Lower lobe of right lung (tissue), 2 donors: ENCODE measurements at regions not wholly inside any gene's neighbourhood (a gene's known extent, or its start where the extent isn't known, plus 50 kb on each side); places are given as distances from the start of the nearest gene placed in this dataset.

ENCODE experiments used
- ATAC-seq, 2 donors: fragments of 200-7000 bp; cut with Tn5 transposase; one replicate each; pipeline ENCODE4 v1.9.1; 2020 to 2022; ENCODE audit warnings: mild to moderate bottlenecking in 2 of 2, moderate library complexity in 2 of 2
- DNase-seq: peaks from one replicate; pipeline ENCODE4 v3.0.0-alpha.2; 2020
- H3K27ac ChIP-seq: fragments of 200-600 bp; one replicate; pipeline ENCODE4 v1.8.0; 2022
- H3K27me3 ChIP-seq: fragments of 200-600 bp; one replicate; pipeline ENCODE4 v1.8.0; 2022; ENCODE audit warnings: low read depth
- H3K36me3 ChIP-seq: fragments of 200-600 bp; one replicate; pipeline ENCODE4 v1.8.0; 2022; ENCODE audit warnings: mild to moderate bottlenecking
- H3K4me1 ChIP-seq: fragments of 200-600 bp; one replicate; pipeline ENCODE4 v1.8.0; 2022
- H3K4me3 ChIP-seq: fragments of 200-600 bp; one replicate; pipeline ENCODE4 v1.8.0; 2022; ENCODE audit warnings: mild to moderate bottlenecking
- H3K9me3 ChIP-seq: fragments of 200-600 bp; one replicate; pipeline ENCODE4 v1.8.0; 2022
- intact Hi-C: fragments of 100-400 bp; cut with DNase I; formaldehyde crosslinking; loops from one replicate; pipeline ENCODE4 v1.11.0; 2022
- TF ChIP-seq, protein P1 (sequence below): fragments of 200-600 bp; IDR thresholded peaks from one replicate; pipeline ENCODE4 v1.8.0; 2022; ENCODE audit warnings: antibody characterized with exemption, mild to moderate bottlenecking
- donor health status: DM: no; HTN: yes; CAD: no; lungs with severe emphysema.

GRCh38 chr6:1076531-1077459, 235.1 kb upstream of the FOXQ1 start:
- TF ChIP-seq, protein P1, sequence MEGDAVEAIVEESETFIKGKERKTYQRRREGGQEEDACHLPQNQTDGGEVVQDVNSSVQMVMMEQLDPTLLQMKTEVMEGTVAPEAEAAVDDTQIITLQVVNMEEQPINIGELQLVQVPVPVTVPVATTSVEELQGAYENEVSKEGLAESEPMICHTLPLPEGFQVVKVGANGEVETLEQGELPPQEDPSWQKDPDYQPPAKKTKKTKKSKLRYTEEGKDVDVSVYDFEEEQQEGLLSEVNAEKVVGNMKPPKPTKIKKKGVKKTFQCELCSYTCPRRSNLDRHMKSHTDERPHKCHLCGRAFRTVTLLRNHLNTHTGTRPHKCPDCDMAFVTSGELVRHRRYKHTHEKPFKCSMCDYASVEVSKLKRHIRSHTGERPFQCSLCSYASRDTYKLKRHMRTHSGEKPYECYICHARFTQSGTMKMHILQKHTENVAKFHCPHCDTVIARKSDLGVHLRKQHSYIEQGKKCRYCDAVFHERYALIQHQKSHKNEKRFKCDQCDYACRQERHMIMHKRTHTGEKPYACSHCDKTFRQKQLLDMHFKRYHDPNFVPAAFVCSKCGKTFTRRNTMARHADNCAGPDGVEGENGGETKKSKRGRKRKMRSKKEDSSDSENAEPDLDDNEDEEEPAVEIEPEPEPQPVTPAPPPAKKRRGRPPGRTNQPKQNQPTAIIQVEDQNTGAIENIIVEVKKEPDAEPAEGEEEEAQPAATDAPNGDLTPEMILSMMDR = no peak
- Histone ChIP-seq H3K9me3 (no peaks in the 10 kb centered on the region), H3K4me3 (no peak overlapping the region), H3K36me3 (no peaks in the 10 kb centered on the region), H3K4me1 (peaks cover 6% of the 10 kb centered on the region), H3K27ac (peak overlapping the region; percentile 5), H3K27me3 (no peaks in the 10 kb centered on the region)
- DNase-seq = no peak
- intact Hi-C loops = no loop called here
- ATAC-seq = peak; percentile 42 to 81

GRCh38 chr6:1075880-1076279, 236.0 kb upstream of the FOXQ1 start:
- H3K27ac ChIP-seq = no peak overlapping the region
- no peak overlapping the region for H3K4me3 ChIP-seq
- DNase-seq = no peak
- TF ChIP-seq, protein P1 = no peak
- no peaks in the 10 kb centered on the region for H3K9me3 ChIP-seq
- no peaks in the 10 kb centered on the region for H3K4me1 ChIP-seq
- intact Hi-C loops = no loop called here
- no peaks in the 10 kb centered on the region for H3K27me3 ChIP-seq
- no peak for ATAC-seq
- no peaks in the 10 kb centered on the region for H3K36me3 ChIP-seq

- no peaks in the 10 kb centered on the region for H3K27me3 ChIP-seq
- H3K27ac ChIP-seq = no peak overlapping the region
- no peak overlapping the region for H3K4me3 ChIP-seq
- intact Hi-C loops = no loop called here
- H3K36me3 ChIP-seq = no peaks in the 10 kb centered on the region
- DNase-seq = no peak
- H3K9me3 ChIP-seq = no peaks in the 10 kb centered on the region
- TF ChIP-seq, protein P1 = no peak
- no peaks in the 10 kb centered on the region for H3K4me1 ChIP-seq
- ATAC-seq = no peak
These were observed 236.5 kb upstream of the FOXQ1 start for GRCh38 chr6:1075444-1075843.

DNA sequence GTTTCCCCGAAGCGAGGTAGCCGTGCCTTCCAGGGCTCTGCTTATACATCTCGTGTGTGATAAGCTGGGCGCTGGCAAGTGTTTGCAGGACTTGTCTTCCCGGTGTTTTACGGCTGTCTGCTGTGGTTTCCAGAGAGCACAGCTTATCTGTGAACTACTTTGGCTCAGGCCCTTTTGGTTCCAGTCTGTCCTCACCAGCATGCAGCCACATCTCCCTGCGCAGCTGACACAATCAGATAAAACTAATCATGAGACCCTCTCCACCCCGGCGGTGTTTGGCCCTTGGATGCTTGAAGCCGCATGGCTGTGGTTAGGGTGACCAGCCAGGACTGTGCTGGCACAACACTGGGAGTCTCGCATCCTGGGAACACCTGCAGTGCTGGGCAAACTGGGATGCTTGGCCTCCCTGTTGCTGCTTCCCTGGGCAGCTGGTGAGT, 241.8 kb upstream of the FOXQ1 start:
- Histone ChIP-seq H3K27ac (no peak overlapping the region), H3K36me3 (no peaks in the 10 kb centered on the region), H3K4me1 (no peaks in the 10 kb centered on the region), H3K4me3 (no peak overlapping the region), H3K27me3 (no peaks in the 10 kb centered on the region), H3K9me3 (no peaks in the 10 kb centered on the region)
- DNase-seq (no peak), ATAC-seq (peak in 1 of 2 donors; percentile 43)
- TF ChIP-seq, protein P1 = no peak
- intact Hi-C loops = no loop called here

DNA sequence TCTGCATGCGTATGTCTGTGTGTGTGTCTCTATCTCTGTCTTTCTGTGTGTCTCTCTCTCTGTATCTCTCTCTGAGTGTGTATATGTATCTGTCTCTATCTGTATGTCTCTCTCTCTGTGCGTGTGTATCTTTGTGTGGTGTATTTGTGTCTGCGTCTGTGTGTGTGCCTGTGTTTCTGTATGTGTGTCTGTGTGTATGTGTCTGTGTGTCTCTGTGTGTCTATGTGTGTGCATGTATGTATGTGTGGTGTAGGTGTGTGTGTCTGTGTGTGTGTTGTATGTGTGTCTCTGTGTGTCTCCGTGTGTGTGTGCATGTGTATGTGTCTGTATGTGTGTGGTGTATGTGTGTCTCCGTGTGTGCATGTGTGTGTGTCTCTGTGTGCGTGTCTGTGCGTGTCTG, 243.0 kb upstream of the FOXQ1 start:
- Histone ChIP-seq H3K4me1 (no peaks in the 10 kb centered on the region), H3K27me3 (no peaks in the 10 kb centered on the region), H3K27ac (no peak overlapping the region), H3K4me3 (no peak overlapping the region), H3K36me3 (no peaks in the 10 kb centered on the region), H3K9me3 (no peaks in the 10 kb centered on the region)
- no peak for ATAC-seq
- intact Hi-C loops = no loop called here
- TF ChIP-seq, protein P1 = no peak
- no peak for DNase-seq
